Coronary artery (tissue), 2 donors: ENCODE measurements at regions not wholly inside any gene's neighbourhood (a gene's known extent, or its start where the extent isn't known, plus 50 kb on each side); places are given as distances from the start of the nearest gene placed in this dataset.

Experiments
- DNase-seq: peaks from one replicate; pipeline ENCODE4 v3.0.0-alpha.2; 2017; ENCODE audit warnings: low spot score
- H3K27ac ChIP-seq, 2 donors: fragments of 200-600 bp; sonication (generic); one replicate each; pipeline ENCODE4 v1.5.1; 2016 to 2019
- H3K4me3 ChIP-seq: fragments of 200-600 bp; sonication (generic); 2 replicates; pipeline ENCODE4 v1.5.1; 2016; ENCODE audit warnings: mild to moderate bottlenecking, moderate library complexity
- TF ChIP-seq, protein P1 (sequence below): fragments of 200-600 bp; sonication (generic); IDR thresholded peaks from one replicate; pipeline ENCODE4 v1.5.1; 2019; ENCODE audit warnings: antibody characterized with exemption

DNA sequence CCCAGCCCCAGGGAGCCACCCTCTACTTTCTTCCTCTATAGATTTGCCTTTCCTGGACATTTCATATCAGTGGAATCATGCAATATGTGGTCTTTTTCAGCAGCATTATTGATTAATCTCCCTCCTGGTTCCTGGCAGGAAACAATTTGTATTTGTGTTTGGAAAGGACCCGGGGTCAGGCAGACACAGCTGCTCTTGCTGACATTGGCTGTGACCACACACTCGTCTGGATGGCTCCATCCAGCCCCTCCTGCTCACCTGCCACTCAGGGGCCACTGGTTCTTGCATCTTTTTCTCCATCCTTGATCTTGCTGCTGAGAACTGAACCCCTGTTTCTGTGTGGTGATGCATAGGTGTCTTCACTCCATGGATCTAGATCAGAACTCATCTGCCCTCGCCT lies 176.6 kb upstream of the MKI67 start:
- TF ChIP-seq, protein P1, sequence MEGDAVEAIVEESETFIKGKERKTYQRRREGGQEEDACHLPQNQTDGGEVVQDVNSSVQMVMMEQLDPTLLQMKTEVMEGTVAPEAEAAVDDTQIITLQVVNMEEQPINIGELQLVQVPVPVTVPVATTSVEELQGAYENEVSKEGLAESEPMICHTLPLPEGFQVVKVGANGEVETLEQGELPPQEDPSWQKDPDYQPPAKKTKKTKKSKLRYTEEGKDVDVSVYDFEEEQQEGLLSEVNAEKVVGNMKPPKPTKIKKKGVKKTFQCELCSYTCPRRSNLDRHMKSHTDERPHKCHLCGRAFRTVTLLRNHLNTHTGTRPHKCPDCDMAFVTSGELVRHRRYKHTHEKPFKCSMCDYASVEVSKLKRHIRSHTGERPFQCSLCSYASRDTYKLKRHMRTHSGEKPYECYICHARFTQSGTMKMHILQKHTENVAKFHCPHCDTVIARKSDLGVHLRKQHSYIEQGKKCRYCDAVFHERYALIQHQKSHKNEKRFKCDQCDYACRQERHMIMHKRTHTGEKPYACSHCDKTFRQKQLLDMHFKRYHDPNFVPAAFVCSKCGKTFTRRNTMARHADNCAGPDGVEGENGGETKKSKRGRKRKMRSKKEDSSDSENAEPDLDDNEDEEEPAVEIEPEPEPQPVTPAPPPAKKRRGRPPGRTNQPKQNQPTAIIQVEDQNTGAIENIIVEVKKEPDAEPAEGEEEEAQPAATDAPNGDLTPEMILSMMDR, result no peak
- no peak for DNase-seq
- Histone ChIP-seq H3K27ac (no peak overlapping the region), H3K4me3 (no peak overlapping the region)

DNA sequence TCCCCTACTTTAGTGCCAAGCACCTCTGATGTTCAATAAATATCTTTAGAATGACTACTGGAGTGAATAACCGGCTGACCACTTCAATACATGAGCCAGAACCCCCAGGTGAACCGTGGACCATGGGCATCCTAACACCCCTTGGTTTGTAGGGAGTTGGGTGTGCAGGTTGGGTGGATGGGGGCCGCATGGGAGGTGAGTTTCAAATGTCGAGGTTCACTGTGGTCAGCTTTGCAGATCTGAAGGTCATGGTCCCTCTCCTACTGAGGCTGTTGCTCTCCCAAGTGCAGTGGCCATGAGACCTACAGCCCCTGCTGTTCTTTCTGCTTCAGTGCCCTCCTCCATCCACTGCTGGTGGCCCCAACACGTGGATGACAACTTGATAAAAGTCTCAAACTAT lies 178.0 kb upstream of the MKI67 start:
- no peak for DNase-seq
- Histone ChIP-seq H3K4me3 (no peak overlapping the region), H3K27ac (no peak overlapping the region)
- TF ChIP-seq, protein P1, result no peak

DNA sequence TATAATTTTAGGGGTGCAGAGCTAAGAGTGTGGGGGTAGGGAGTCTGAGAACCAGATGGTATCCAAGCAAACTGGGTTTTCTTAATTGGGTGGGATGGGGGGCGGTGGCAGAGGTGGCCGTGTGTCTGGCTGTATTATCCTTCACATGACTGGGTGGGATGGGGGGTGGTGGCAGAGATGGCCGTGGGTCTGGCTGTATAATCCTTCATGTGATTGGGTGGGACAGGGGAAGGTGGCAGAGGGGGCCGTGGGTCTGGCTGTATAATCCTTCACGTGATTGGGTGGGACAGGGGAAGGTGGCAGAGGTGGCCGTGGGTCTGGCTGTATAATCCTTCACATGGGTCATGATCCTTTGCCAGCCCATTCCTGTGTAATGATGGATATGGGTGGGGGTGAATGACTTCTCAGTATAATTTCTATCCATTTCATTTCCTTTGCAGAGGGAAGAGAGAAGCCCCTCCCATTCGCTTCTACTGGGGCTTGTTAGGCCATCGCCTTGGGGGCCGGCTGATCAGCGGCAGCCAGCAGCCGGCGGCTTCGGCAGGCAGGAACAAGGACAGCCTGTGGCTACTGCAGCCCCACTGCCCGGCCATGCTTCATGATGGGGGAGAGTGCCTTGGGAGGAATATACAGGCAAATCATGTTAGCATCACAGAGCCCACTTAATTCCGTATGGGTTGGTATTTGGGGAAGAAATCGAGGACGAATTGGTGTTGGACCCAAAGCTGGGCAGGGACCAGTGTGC lies 179.6 kb upstream of the MKI67 start:
- TF ChIP-seq, protein P1, result no peak
- Histone ChIP-seq H3K27ac (no peak overlapping the region), H3K4me3 (no peak overlapping the region)
- no peak for DNase-seq

DNA sequence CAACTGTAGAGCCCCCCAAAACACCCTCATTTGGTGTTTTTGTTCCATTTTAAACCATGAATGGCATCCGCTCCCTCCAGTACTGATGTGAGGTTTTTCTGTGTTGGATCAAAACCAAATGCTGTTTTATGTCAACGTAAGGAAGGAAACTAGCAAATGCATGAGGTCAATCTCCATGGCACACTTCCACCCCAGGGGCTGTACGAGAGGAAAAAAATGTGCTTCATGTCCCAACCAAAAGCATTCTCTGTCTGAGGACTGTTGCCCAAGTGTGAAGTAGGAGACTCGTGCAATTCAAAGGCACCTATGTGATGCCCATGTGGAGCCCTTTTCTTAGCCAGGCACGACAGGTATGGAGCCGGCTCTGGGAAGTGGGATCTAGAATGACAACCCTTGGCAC lies 180.3 kb upstream of the MKI67 start:
- H3K4me3 ChIP-seq, result no peak overlapping the region
- H3K27ac ChIP-seq, result no peak overlapping the region
- TF ChIP-seq, protein P1, result no peak
- peak; percentile 35 for DNase-seq

DNA sequence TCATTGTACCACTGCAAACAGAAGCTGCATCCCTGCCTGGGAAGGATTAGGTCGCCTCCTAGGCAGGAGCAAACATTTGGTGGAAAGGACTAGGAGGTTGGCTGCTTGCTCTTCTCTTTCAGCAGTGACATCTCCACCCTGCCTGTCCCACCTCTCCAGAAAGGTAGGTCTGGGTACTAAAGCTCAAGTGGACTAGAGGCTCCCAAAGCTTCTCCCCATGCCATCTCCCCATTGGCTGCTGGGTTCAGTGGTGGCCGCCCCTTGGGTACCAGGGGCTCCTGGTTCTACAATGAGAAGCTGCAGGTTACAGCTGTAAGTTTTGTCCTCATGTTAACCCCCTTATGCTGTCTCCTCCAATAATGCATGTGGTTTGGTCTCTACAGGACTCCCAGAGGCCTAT lies 180.7 kb upstream of the MKI67 start:
- no peak overlapping the region for H3K4me3 ChIP-seq
- TF ChIP-seq, protein P1, result no peak
- peak; percentile 22 for DNase-seq

DNA sequence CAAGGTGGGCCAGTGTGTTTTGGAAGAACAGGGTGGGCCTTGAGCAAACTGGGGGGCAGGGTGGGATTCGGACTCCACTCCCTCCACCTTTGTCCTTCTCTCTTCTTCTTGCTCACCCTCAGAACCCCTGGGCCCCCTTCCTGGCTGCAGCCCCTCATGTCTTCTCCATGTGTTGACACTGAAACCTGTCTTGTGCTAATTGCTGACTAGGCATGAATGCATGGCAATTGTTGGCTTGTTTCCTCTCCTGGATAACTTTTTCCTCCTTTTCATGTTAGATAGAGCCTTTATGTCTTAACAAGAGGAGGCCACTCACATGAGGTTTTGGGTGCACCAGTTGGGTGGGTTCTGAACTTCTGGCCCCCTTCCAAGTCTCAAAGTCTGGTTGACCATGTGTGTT lies 181.6 kb upstream of the MKI67 start:
- no peak for DNase-seq
- H3K4me3 ChIP-seq, result no peak overlapping the region
- no peak overlapping the region for H3K27ac ChIP-seq
- TF ChIP-seq, protein P1, result no peak

More for the DNA sequence above, 180.7 kb upstream of the MKI67 start:
- no peak overlapping the region for H3K27ac ChIP-seq

DNA sequence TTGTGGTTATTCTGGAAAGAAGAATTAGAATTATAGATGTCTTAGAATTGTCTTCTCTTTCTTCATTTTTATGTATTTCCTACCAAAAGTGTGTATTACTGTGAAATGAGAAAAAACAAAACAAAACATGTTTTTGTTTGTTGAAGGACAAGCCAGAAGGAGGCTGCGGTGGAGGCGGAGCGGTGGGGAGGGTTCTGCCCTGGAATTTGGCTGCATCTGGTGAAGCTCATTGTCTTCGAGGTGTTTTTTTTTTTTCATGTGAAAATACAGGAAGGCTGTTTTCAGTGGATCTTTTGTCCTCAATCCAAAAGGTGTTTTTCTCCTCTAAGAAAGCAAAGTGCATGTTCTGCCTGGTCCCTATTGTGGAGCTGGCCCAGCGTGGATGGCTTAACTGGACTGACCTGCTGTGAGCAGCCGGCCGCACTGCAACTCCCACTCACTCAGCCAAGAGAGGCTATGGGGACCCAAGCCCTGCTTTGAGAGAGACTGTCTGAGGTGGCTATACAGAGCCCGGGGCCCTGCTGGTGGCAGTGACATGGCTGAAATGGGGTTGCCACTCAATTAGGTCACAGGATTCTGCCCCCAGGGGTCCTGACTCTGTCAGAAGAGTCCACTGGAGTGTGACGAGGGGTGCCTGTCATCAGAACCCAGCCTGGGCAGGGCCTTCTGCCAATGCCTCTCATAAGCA lies 184.9 kb upstream of the MKI67 start:
- no peak overlapping the region for H3K4me3 ChIP-seq
- no peak for DNase-seq

More for the DNA sequence above, 184.9 kb upstream of the MKI67 start:
- TF ChIP-seq, protein P1, result no peak
- no peak overlapping the region for H3K27ac ChIP-seq
